Panc1 (cell line): ENCODE measurements at regions not wholly inside any gene's neighbourhood (a gene's known extent, or its start where the extent isn't known, plus 50 kb on each side); places are given as distances from the start of the nearest gene placed in this dataset.

Experiments used
- ATAC-seq: fragments of 200-7000 bp; cut with Tn5 transposase; 2 replicates; pipeline ENCODE4 v1.9.1; 2020; ENCODE audit warnings: mild to moderate bottlenecking, moderate library complexity
- BruUV-seq: library from RNA; stranded (reverse); fragments of 400-500 nt; replicated peaks from 2 replicates; lab custom pipeline; 2021; lab: Mats Ljungman, UMichigan
- CTCF ChIA-PET: fragments of 300-600 bp; sonication (Branson Sonifier 250); formaldehyde crosslinking; loops from one replicate; lab custom pipeline; 2022; ENCODE audit warnings: antibody characterized with exemption; lab: Charles Lee
- POLR2A ChIA-PET: fragments of 300-600 bp; sonication (Branson Sonifier 250); formaldehyde crosslinking; loops from one replicate; lab custom pipeline; 2022; ENCODE audit warnings: antibody characterized with exemption; lab: Charles Lee
- DNase-seq: peaks from one replicate; pipeline ENCODE4 v3.0.0-alpha.2; 2010; ENCODE audit warnings: low read depth, low spot score
- H3K27ac ChIP-seq: 2 replicates; pipeline ENCODE4 v1.5.1; 2011; ENCODE audit warnings: mild to moderate bottlenecking, low read length, inconsistent platforms
- H3K27me3 ChIP-seq: fragments of 200-500 bp; sonication (Bioruptor generic); 2 replicates; pipeline ENCODE4 v1.6.0; 2014; ENCODE audit warnings: low read length, inconsistent platforms; ENCODE audit not compliant: control insufficient read depth, insufficient read depth
- H3K36me3 ChIP-seq: fragments of 200-500 bp; sonication (Bioruptor generic); 2 replicates; pipeline ENCODE4 v1.5.1; 2014; ENCODE audit warnings: inconsistent platforms, mild to moderate bottlenecking, low read length, moderate library complexity; ENCODE audit not compliant: control insufficient read depth, insufficient read depth
- H3K4me1 ChIP-seq: 2 replicates; pipeline ENCODE4 v1.5.1; 2011; ENCODE audit warnings: inconsistent platforms, mild to moderate bottlenecking, low read length, moderate library complexity; ENCODE audit not compliant: control insufficient read depth, insufficient read depth
- H3K4me3 ChIP-seq, 2 experiments: 2 replicates each; pipeline ENCODE4 v1.5.1; 2011 to 2012; ENCODE audit warnings: low read depth in 2 of 2, low read length in 2 of 2, mild to moderate bottlenecking in 2 of 2, inconsistent platforms in 1 of 2, moderate library complexity in 1 of 2
- H3K9me3 ChIP-seq: fragments of 200-500 bp; sonication (Bioruptor generic); 2 replicates; pipeline ENCODE4 v1.5.1; 2014; ENCODE audit warnings: low read depth, mild to moderate bottlenecking, inconsistent platforms, low read length, moderate library complexity; ENCODE audit not compliant: control insufficient read depth, insufficient read depth
- POLR2AphosphoS5 ChIP-seq: IDR thresholded peaks from 2 replicates; pipeline ENCODE4 v1.6.1; 2012; ENCODE audit warnings: mild to moderate bottlenecking, low read depth, low read length, moderate library complexity
- SIN3A ChIP-seq: IDR thresholded peaks from 2 replicates; pipeline ENCODE4 v1.6.1; 2012; ENCODE audit warnings: low read depth, mild to moderate bottlenecking, low read length, moderate library complexity, borderline replicate concordance; ENCODE audit not compliant: insufficient read depth
- TCF7L2 ChIP-seq: IDR thresholded peaks from 2 replicates; pipeline ENCODE4 v1.6.1; 2011; ENCODE audit warnings: mild to moderate bottlenecking, low read depth, low read length, inconsistent platforms
- in situ Hi-C: cut with HindIII; loops from 2 replicates; pipeline ENCODE4 v1.10.0; 2016; ENCODE audit warnings: low sequenced_read_pairs, low pct_unique_long_range_greater_than_20kb
- intact Hi-C: fragments of 100-400 bp; cut with micrococcal nuclease; formaldehyde crosslinking; loops from one replicate; pipeline ENCODE4 v1.10.0; 2022; ENCODE audit not compliant: unreplicated experiment
- TF ChIP-seq, protein P1 (sequence below): fragments of 450-650 bp; IDR thresholded peaks from 2 replicates; pipeline ENCODE4 v1.5.1; 2017; ENCODE audit warnings: mild to moderate bottlenecking
- TF ChIP-seq, protein P2 (sequence below), 2 experiments: IDR thresholded peaks; 2 replicates each; pipeline ENCODE4 v1.6.1; 2011 to 2012; ENCODE audit warnings: low read depth in 2 of 2, control low read depth in 1 of 2, low read length in 1 of 2, mild to moderate bottlenecking in 1 of 2, moderate library complexity in 1 of 2; ENCODE audit not compliant: insufficient read depth in 1 of 2

DNA sequence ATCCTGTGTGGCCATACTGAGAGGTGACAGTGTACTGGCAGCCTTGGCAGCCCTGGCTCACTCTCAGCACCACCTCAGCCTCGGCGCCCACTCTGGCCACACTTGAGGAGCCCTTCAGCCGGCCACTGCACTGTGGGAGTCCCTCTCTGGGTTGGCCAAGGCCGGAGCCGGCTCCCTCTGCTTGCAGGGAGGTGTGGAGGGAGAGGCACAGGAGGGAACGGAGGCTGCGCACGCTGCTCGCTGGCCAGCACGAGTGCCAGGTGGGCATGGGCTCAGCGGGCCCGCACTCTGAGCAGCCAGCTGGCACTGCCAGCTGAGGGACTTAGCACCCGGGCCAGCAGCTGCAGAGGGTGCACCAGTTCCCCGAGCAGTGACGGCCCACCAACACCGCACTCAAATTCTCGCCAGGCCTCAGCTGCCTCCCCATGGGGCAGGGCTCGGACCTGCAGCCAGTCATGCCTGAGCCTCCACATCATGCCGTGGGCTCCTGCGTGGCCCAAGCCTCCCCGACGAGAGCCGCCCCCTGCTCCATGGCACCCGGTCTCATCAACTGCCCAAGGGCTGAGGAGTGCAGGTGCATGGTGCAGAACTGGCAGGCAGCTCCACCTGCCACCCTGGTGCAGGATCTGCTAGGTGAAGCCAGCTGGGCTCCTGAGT is 184.4 kb upstream of the TOX3 start:
- ChIA-PET CTCF (no interaction called here), POLR2A (interaction anchor here (0.5 kb wide), 1 partner anchor 20 kb away, joined by 3 read pairs; no protein-coding TSS in a partner anchor)
- no TSS peak for BruUV-seq
- Histone ChIP-seq H3K9me3 (no peaks in the 10 kb centered on the region), H3K4me1 (no peaks in the 10 kb centered on the region), H3K27me3 (no peaks in the 10 kb centered on the region), H3K36me3 (no peaks in the 10 kb centered on the region), H3K27ac (no peak overlapping the region), H3K4me3 (no peak overlapping the region)
- intact Hi-C loops = no loop called here
- no peak for ATAC-seq
- TF ChIP-seq, protein P1, sequence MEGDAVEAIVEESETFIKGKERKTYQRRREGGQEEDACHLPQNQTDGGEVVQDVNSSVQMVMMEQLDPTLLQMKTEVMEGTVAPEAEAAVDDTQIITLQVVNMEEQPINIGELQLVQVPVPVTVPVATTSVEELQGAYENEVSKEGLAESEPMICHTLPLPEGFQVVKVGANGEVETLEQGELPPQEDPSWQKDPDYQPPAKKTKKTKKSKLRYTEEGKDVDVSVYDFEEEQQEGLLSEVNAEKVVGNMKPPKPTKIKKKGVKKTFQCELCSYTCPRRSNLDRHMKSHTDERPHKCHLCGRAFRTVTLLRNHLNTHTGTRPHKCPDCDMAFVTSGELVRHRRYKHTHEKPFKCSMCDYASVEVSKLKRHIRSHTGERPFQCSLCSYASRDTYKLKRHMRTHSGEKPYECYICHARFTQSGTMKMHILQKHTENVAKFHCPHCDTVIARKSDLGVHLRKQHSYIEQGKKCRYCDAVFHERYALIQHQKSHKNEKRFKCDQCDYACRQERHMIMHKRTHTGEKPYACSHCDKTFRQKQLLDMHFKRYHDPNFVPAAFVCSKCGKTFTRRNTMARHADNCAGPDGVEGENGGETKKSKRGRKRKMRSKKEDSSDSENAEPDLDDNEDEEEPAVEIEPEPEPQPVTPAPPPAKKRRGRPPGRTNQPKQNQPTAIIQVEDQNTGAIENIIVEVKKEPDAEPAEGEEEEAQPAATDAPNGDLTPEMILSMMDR = no peak
- TF ChIP-seq POLR2AphosphoS5 (no peak), TCF7L2 (no peak), SIN3A (no peak)
- TF ChIP-seq, protein P2, sequence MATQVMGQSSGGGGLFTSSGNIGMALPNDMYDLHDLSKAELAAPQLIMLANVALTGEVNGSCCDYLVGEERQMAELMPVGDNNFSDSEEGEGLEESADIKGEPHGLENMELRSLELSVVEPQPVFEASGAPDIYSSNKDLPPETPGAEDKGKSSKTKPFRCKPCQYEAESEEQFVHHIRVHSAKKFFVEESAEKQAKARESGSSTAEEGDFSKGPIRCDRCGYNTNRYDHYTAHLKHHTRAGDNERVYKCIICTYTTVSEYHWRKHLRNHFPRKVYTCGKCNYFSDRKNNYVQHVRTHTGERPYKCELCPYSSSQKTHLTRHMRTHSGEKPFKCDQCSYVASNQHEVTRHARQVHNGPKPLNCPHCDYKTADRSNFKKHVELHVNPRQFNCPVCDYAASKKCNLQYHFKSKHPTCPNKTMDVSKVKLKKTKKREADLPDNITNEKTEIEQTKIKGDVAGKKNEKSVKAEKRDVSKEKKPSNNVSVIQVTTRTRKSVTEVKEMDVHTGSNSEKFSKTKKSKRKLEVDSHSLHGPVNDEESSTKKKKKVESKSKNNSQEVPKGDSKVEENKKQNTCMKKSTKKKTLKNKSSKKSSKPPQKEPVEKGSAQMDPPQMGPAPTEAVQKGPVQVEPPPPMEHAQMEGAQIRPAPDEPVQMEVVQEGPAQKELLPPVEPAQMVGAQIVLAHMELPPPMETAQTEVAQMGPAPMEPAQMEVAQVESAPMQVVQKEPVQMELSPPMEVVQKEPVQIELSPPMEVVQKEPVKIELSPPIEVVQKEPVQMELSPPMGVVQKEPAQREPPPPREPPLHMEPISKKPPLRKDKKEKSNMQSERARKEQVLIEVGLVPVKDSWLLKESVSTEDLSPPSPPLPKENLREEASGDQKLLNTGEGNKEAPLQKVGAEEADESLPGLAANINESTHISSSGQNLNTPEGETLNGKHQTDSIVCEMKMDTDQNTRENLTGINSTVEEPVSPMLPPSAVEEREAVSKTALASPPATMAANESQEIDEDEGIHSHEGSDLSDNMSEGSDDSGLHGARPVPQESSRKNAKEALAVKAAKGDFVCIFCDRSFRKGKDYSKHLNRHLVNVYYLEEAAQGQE (IDR thresholded peaks at IDR 0.05; ENCODE audit: insufficient read depth in 1 of 2, low read depth in 2 of 2, low read length in 1 of 2) = no peak
- DNase-seq = no peak
- in situ Hi-C loops = no loop called here

DNA sequence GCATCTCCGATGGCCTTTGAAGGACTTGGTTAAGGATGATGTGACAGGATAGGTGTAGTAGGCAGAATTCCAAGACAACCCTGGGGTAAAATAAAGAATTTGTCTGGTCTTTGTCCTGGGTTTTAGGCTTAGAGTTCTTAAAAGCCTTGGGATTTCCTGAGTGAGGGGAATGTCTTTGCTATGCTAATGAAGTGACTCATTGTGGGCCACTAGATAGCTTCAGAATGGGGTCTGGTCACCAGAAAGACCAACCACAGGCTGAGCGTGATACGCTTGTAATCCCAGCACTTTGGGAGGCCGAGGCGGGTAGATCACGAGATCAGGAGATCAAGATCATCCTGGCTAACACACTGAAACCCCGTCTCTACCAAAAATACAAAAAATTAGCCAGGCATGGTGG is 182.8 kb upstream of the TOX3 start:
- BruUV-seq = no TSS peak
- DNase-seq (no peak), ATAC-seq (no peak)
- POLR2A ChIA-PET = no interaction called here
- Histone ChIP-seq H3K27ac (no peak overlapping the region), H3K4me3 (no peak overlapping the region), H3K36me3 (no peaks in the 10 kb centered on the region), H3K27me3 (no peaks in the 10 kb centered on the region), H3K4me1 (no peaks in the 10 kb centered on the region), H3K9me3 (no peaks in the 10 kb centered on the region)
- in situ Hi-C loops (no loop called here), intact Hi-C loops (no loop called here)
- TF ChIP-seq, protein P1 = no peak
- TF ChIP-seq POLR2AphosphoS5 (no peak), SIN3A (no peak), TCF7L2 (no peak)
- TF ChIP-seq, protein P2 (IDR thresholded peaks at IDR 0.05; ENCODE audit: insufficient read depth in 1 of 2, low read depth in 2 of 2, low read length in 1 of 2) = no peak
- CTCF ChIA-PET = no interaction called here
